H1 (cell line): ENCODE measurements at regions not wholly inside any gene's neighbourhood (a gene's known extent, or its start where the extent isn't known, plus 50 kb on each side); places are given as distances from the start of the nearest gene placed in this dataset.

Source experiments
- CHD7 ChIP-seq: fragments of 300-600 bp; sonication (generic); IDR thresholded peaks from 2 replicates; pipeline ENCODE4 v1.7.1; 2012; ENCODE audit warnings: low read length, moderate library complexity, mild to moderate bottlenecking, inconsistent platforms; ENCODE audit not compliant: insufficient replicate concordance

GRCh38 chr2:19128148-19128547 lies 230.3 kb downstream of the OSR1 start (continued):
- TF ChIP-seq CHD7, result no peak
